A549 (cell line): ENCODE measurements at regions not wholly inside any gene's neighbourhood (a gene's known extent, or its start where the extent isn't known, plus 50 kb on each side); places are given as distances from the start of the nearest gene placed in this dataset.

Experiments
- ATAC-seq, 2 experiments: fragments of 200-7000 bp in 1 of 2; fragments of >200 bp in 1 of 2; cut with Nextera tagmentation in 1 of 2; cut with Tn5 transposase in 1 of 2; 3 replicates each; pipeline versions ENCODE4 v1.8.0 to v1.9.1; 2018 to 2020; ENCODE audit warnings: mild to moderate bottlenecking in 1 of 2, moderate library complexity in 1 of 2
- CTCF ChIA-PET: fragments of 300-600 bp; sonication (Branson Sonifier 250); formaldehyde crosslinking; extraction: SDS; loops from one replicate; lab custom pipeline; 2021; ENCODE audit warnings: antibody characterized with exemption, inconsistent platforms; lab: Yijun Ruan, JAX
- POLR2A ChIA-PET: fragments of 350-600 bp; formaldehyde crosslinking; extraction: SDS; loops from one replicate; lab custom pipeline; 2021; ENCODE audit warnings: antibody characterized with exemption, inconsistent platforms; lab: Yijun Ruan, JAX
- DNase-seq, 2 experiments: peaks; one replicate each; pipeline versions ENCODE4 v3.0.0 to v3.0.0-alpha.2; 2011 to 2016; ENCODE audit warnings: low read depth in 1 of 2, low spot score in 1 of 2
- FAIRE-seq: peaks from 2 replicates; lab custom pipeline; 2011; peaks lifted over from hg19 to GRCh38; lab: Jason Lieb, UNC
- H3K27ac ChIP-seq, 2 experiments: fragments of >200 bp; sonication (Bioruptor Twin); formaldehyde crosslinking; 3 replicates each; pipeline ENCODE4 v1.5.1; 2016 to 2017
- H3K4me1 ChIP-seq: fragments of >200 bp; sonication (Bioruptor Twin); formaldehyde crosslinking; 3 replicates; pipeline ENCODE4 v1.6.1; 2016
- H3K4me2 ChIP-seq: fragments of >200 bp; sonication (Bioruptor Twin); formaldehyde crosslinking; 3 replicates; pipeline ENCODE4 v1.6.1; 2016
- H3K4me3 ChIP-seq: fragments of >200 bp; sonication (Bioruptor Twin); formaldehyde crosslinking; 3 replicates; pipeline ENCODE4 v1.5.1; 2016
- H3K9me3 ChIP-seq: fragments of >200 bp; sonication (Bioruptor Twin); formaldehyde crosslinking; 3 replicates; pipeline ENCODE4 v1.6.1; 2016
- ATOH8 ChIP-seq: fragments of 250-450 bp; sonication (Bioruptor Pico); IDR thresholded peaks from 2 replicates; pipeline ENCODE4 v1.5.0; 2020; ENCODE audit warnings: low read depth, mild to moderate bottlenecking, moderate library complexity
- BCL3 ChIP-seq: fragments of >200 bp; sonication (Bioruptor Twin); formaldehyde crosslinking; IDR thresholded peaks from 3 replicates; pipeline ENCODE4 v1.6.1; 2016
- CBX8 ChIP-seq: fragments of 200-600 bp; sonication (generic); IDR thresholded peaks from 2 replicates; pipeline ENCODE4 v1.6.1; 2016
- CEBPB ChIP-seq, 2 experiments: fragments of >200 bp in 1 of 2; sonication (Bioruptor Twin) in 1 of 2; formaldehyde crosslinking in 1 of 2; IDR thresholded peaks; 2 replicates each; pipeline ENCODE4 v1.6.1; 2012 to 2016
- CHD4 ChIP-seq: fragments of 200-600 bp; sonication (generic); IDR thresholded peaks from 2 replicates; pipeline ENCODE4 v1.6.1; 2016; ENCODE audit warnings: antibody characterized with exemption, mild to moderate bottlenecking, borderline replicate concordance
- E2F6 ChIP-seq: IDR thresholded peaks from 2 replicates; pipeline ENCODE4 v1.6.1; 2012; ENCODE audit warnings: low read depth, borderline replicate concordance
- EHF ChIP-seq: fragments of 250-450 bp; sonication (Bioruptor Pico); IDR thresholded peaks from 2 replicates; pipeline ENCODE4 v1.5.0; 2020; ENCODE audit warnings: mild to moderate bottlenecking
- EHMT2 ChIP-seq: fragments of 200-600 bp; sonication (generic); IDR thresholded peaks from 2 replicates; pipeline ENCODE4 v1.6.1; 2016; ENCODE audit warnings: antibody characterized with exemption, low read depth, mild to moderate bottlenecking, moderate library complexity
- FOSL2 ChIP-seq, 2 experiments: fragments of 450-650 bp in 1 of 2; fragments of >200 bp in 1 of 2; sonication (Bioruptor Twin) in 1 of 2; formaldehyde crosslinking; IDR thresholded peaks; 2 replicates each; pipeline versions ENCODE4 v1.5.0 to v1.6.1; 2016 to 2020; ENCODE audit warnings: mild to moderate bottlenecking in 1 of 2, moderate library complexity in 1 of 2
- FOXS1 ChIP-seq: fragments of 250-450 bp; sonication (Bioruptor Pico); IDR thresholded peaks from 2 replicates; pipeline ENCODE4 v1.5.0; 2020; ENCODE audit warnings: mild to moderate bottlenecking, moderate library complexity
- HES2 ChIP-seq: fragments of >200 bp; sonication (Bioruptor Twin); formaldehyde crosslinking; IDR thresholded peaks from 2 replicates; pipeline ENCODE4 v1.6.1; 2016
- HMGXB4 ChIP-seq: fragments of 250-450 bp; sonication (Bioruptor Pico); IDR thresholded peaks from 2 replicates; pipeline ENCODE4 v1.5.0; 2021; ENCODE audit warnings: mild to moderate bottlenecking, moderate library complexity, borderline replicate concordance
- HOXB13 ChIP-seq: fragments of 250-450 bp; sonication (Bioruptor Pico); IDR thresholded peaks from 2 replicates; pipeline ENCODE4 v1.5.0; 2020; ENCODE audit warnings: low read depth, mild to moderate bottlenecking, moderate library complexity
- JUN ChIP-seq, 2 experiments: fragments of >200 bp; sonication (Bioruptor Twin); formaldehyde crosslinking; IDR thresholded peaks; 2 replicates in 1 of 2; 3 replicates in 1 of 2; pipeline ENCODE4 v1.6.1; 2016 to 2017
- MAFK ChIP-seq: fragments of 450-650 bp; IDR thresholded peaks from 2 replicates; pipeline ENCODE4 v1.6.1; 2014; ENCODE audit not compliant: partially characterized antibody
- MAZ ChIP-seq: fragments of 150-350 bp; IDR thresholded peaks from 2 replicates; pipeline ENCODE4 v1.6.1; 2014; ENCODE audit warnings: antibody characterized with exemption, low read depth, low read length, borderline replicate concordance
- NFE2L2 ChIP-seq: fragments of 150-350 bp; conservative IDR thresholded peaks from 2 replicates; pipeline ENCODE4 v1.6.1; 2014; ENCODE audit warnings: low read length
- NPAS2 ChIP-seq: fragments of 250-450 bp; sonication (Bioruptor Pico); IDR thresholded peaks from 2 replicates; pipeline ENCODE4 v1.8.0; 2022; ENCODE audit warnings: mild to moderate bottlenecking, moderate library complexity, borderline replicate concordance
- NR3C1 ChIP-seq: fragments of >200 bp; sonication (Bioruptor Twin); formaldehyde crosslinking; IDR thresholded peaks from 3 replicates; pipeline ENCODE4 v1.6.1; 2017
- POLR2A ChIP-seq: IDR thresholded peaks from 2 replicates; pipeline ENCODE4 v1.6.1; 2012; ENCODE audit warnings: mild to moderate bottlenecking, low read length
- POLR2AphosphoS2 ChIP-seq: conservative IDR thresholded peaks from 2 replicates; pipeline ENCODE4 v1.6.1; 2012; ENCODE audit warnings: low read length, improper control_type of control experiment, inconsistent platforms
- RFX5 ChIP-seq: fragments of 450-650 bp; IDR thresholded peaks from 2 replicates; pipeline ENCODE4 v1.7.1; 2014; ENCODE audit warnings: antibody characterized with exemption, mild to moderate bottlenecking, moderate library complexity
- SREBF2 ChIP-seq: fragments of 450-650 bp; IDR thresholded peaks from 2 replicates; pipeline ENCODE4 v1.6.1; 2014; ENCODE audit warnings: mild to moderate bottlenecking, moderate library complexity
- TFCP2L1 ChIP-seq: fragments of 250-450 bp; sonication (Bioruptor Pico); IDR thresholded peaks from 2 replicates; pipeline ENCODE4 v1.5.0; 2021; ENCODE audit warnings: mild to moderate bottlenecking
- TP53 ChIP-seq: fragments of 250-450 bp; sonication (Bioruptor Pico); IDR thresholded peaks from 2 replicates; pipeline ENCODE4 v1.5.0; 2021; ENCODE audit warnings: mild to moderate bottlenecking, moderate library complexity
- ZNF302 ChIP-seq: fragments of 250-450 bp; sonication (Bioruptor Pico); IDR thresholded peaks from 2 replicates; pipeline ENCODE4 v1.9.0; 2021; ENCODE audit warnings: inconsistent platforms, mild to moderate bottlenecking, moderate library complexity
- WGBS: methylation state at CpG from one replicate; pipeline ENCODE4 v1.1.6; 2017; ENCODE audit errors: missing lambda C conversion rate; 5-methylcytosine and 5-hydroxymethylcytosine counted together
- TF ChIP-seq, protein P1 (sequence below): fragments of 200-600 bp; sonication (generic); IDR thresholded peaks from 2 replicates; pipeline ENCODE4 v1.6.1; 2016; ENCODE audit warnings: antibody characterized with exemption, mild to moderate bottlenecking, moderate library complexity

- TF ChIP-seq RFX5 (no peak), HOXB13 (no peak), FOXS1 (CRISPR knock-in tag) (no peak), ZNF302 (CRISPR knock-in tag) (no peak), NPAS2 (CRISPR knock-in tag) (no peak), TP53 (CRISPR knock-in tag) (no peak)
- TF ChIP-seq, protein P1, sequence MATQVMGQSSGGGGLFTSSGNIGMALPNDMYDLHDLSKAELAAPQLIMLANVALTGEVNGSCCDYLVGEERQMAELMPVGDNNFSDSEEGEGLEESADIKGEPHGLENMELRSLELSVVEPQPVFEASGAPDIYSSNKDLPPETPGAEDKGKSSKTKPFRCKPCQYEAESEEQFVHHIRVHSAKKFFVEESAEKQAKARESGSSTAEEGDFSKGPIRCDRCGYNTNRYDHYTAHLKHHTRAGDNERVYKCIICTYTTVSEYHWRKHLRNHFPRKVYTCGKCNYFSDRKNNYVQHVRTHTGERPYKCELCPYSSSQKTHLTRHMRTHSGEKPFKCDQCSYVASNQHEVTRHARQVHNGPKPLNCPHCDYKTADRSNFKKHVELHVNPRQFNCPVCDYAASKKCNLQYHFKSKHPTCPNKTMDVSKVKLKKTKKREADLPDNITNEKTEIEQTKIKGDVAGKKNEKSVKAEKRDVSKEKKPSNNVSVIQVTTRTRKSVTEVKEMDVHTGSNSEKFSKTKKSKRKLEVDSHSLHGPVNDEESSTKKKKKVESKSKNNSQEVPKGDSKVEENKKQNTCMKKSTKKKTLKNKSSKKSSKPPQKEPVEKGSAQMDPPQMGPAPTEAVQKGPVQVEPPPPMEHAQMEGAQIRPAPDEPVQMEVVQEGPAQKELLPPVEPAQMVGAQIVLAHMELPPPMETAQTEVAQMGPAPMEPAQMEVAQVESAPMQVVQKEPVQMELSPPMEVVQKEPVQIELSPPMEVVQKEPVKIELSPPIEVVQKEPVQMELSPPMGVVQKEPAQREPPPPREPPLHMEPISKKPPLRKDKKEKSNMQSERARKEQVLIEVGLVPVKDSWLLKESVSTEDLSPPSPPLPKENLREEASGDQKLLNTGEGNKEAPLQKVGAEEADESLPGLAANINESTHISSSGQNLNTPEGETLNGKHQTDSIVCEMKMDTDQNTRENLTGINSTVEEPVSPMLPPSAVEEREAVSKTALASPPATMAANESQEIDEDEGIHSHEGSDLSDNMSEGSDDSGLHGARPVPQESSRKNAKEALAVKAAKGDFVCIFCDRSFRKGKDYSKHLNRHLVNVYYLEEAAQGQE: no peak
Measured at GRCh38 chr18:7358989-7359726, 128.3 kb downstream of the LRRC30 start (continued).

DNA sequence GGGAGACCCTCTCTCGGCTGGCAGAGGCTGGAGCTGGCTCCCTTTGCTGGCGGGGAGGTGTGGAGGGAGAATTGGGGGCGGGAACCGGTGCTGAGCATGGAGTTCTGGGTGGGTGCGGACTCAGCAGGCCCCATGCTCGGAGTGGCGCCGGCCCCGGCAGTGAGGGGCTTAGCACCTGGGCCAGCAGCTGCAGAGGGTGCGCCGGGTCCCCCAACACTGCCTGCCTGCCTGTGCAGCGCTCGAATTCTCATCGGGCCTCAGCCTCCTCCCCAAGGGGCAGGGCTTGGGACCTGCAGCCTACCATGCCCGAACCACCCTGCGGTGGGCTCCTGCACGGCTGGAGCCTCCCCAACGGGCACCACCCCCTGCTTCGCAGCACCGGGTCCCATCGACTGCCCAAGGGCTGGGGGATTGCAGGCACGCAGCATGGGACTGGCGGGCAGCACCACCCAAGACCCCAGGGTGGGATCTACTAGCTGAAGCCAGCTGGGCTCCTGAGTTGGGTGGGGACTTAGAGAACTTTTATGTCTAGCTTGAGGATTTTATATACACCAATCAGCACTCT is 129.8 kb downstream of the LRRC30 start:
- Histone ChIP-seq H3K4me2 (no peak overlapping the region), H3K4me3 (no peak overlapping the region), H3K4me1 (no peaks in the 10 kb centered on the region)
- 49% methylated on average over 7 of the region's 23 CpGs for WGBS
- TF ChIP-seq EHMT2 (no peak), SREBF2 (no peak), MAZ (no peak), CBX8 (no peak), FOSL2 (IDR thresholded peaks at IDR 0.05) (no peak), FOSL2 (CRISPR knock-in tag; IDR thresholded peaks at IDR 0.05) (no peak), E2F6 (no peak), NFE2L2 (no peak), TFCP2L1 (no peak), POLR2AphosphoS2 (no peak)
- TF ChIP-seq, all 56 proteins: peak for 0
- ChIA-PET CTCF (no interaction called here), POLR2A (no interaction called here)
- DNase-seq (no peak), ATAC-seq (no peak), FAIRE-seq (no peak)
- no peak overlapping the region for H3K27ac ChIP-seq
- no peaks in the 10 kb centered on the region for H3K9me3 ChIP-seq

GRCh38 chr18:7363338-7363737 is 132.4 kb downstream of the LRRC30 start:
- Histone ChIP-seq H3K27ac (no peak overlapping the region), H3K4me2 (no peak overlapping the region), H3K4me1 (no peaks in the 10 kb centered on the region), H3K4me3 (no peak overlapping the region), H3K9me3 (no peaks in the 10 kb centered on the region)
- WGBS: 80% methylated on average over 5 of the region's 5 CpGs
- POLR2A ChIA-PET: no interaction called here
- DNase-seq (no peak), ATAC-seq (no peak), FAIRE-seq (no peak)
- CTCF ChIA-PET: interaction anchor here (1.1 kb wide), 1 partner anchor 86 kb away, joined by 3 read pairs; no protein-coding TSS in a partner anchor
- TF ChIP-seq HES2 (no peak), EHMT2 (no peak), CHD4 (no peak), EHF (CRISPR knock-in tag) (no peak), NR3C1 (no peak), POLR2AphosphoS2 (no peak), FOSL2 (IDR thresholded peaks at IDR 0.05) (no peak), FOSL2 (CRISPR knock-in tag; IDR thresholded peaks at IDR 0.05) (no peak), BCL3 (no peak), POLR2A (no peak), ATOH8 (CRISPR knock-in tag) (no peak), MAFK (no peak), JUN (IDR thresholded peaks at IDR 0.05) (no peak), ZNF302 (CRISPR knock-in tag) (no peak), HMGXB4 (CRISPR knock-in tag) (no peak), CEBPB (IDR thresholded peaks at IDR 0.05) (no peak), RFX5 (no peak)
